ENCODE measurements at regions not wholly inside any gene's neighbourhood (a gene's known extent, or its start where the extent isn't known, plus 50 kb on each side); places are given as distances from the start of the nearest gene placed in this dataset.
A peak's percentile ranks its signal among the peaks of the same experiment; 100 is the strongest.

GRCh38 chr1:81617308-81617967 is 183.3 kb upstream of the ADGRL2 start:
- no peaks in the 10 kb centered on the region for H3K4me1 Mint-ChIP-seq
- peaks cover 2 to 13% (median 5%) of the 10 kb centered on the region in 3 donors for H3K9me3 Mint-ChIP-seq
- no peaks in the 10 kb centered on the region for H3K36me3 Mint-ChIP-seq
- H3K27me3 Mint-ChIP-seq = peaks cover 2% of the 10 kb centered on the region
- no peak overlapping the region for H3K4me3 Mint-ChIP-seq
- no peak overlapping the region for H3K27ac Mint-ChIP-seq

- Mint-ChIP-seq H3K27ac (peak overlapping the region in 1 of 3 donors; percentile 78), H3K27me3 (no peaks in the 10 kb centered on the region), H3K9me3 (peaks cover 4 to 13% (median 9%) of the 10 kb centered on the region in 3 donors), H3K36me3 (no peaks in the 10 kb centered on the region), H3K4me3 (no peak overlapping the region), H3K4me1 (no peaks in the 10 kb centered on the region)
These were observed 186.9 kb upstream of the ADGRL2 start for GRCh38 chr1:81613803-81614202.

GRCh38 chr1:81607924-81608323 is 192.8 kb upstream of the ADGRL2 start:
- no peak overlapping the region for H3K4me3 Mint-ChIP-seq
- H3K9me3 Mint-ChIP-seq = peaks cover 0 to 4% (median 2%) of the 10 kb centered on the region in 3 donors

DNA sequence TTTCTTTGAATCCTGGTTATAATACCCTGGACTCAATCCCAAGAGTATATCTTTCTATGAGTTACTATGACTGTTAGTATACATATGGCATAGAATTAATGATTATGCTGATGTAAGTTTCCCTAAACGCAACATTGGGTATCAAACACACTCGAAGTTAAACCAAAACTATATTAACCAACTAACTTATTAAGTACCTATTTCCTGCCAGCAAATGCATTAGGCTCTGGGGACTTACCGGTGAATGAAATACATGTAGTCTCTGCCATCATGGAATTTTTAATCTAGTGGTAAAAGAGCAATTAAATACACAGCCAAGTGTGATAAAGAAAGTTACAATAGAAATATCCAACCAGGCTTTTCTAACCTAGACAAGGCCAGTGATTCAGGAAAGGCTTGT is 193.6 kb upstream of the ADGRL2 start:
- no peaks in the 10 kb centered on the region for H3K36me3 Mint-ChIP-seq
- no peaks in the 10 kb centered on the region for H3K27me3 Mint-ChIP-seq
- H3K27ac Mint-ChIP-seq = no peak overlapping the region
- H3K4me1 Mint-ChIP-seq = no peaks in the 10 kb centered on the region
- H3K4me3 Mint-ChIP-seq = no peak overlapping the region
- H3K9me3 Mint-ChIP-seq = peaks cover 0 to 4% (median 2%) of the 10 kb centered on the region in 3 donors

More at GRCh38 chr1:81607924-81608323, 192.8 kb upstream of the ADGRL2 start:
- Mint-ChIP-seq H3K36me3 (no peaks in the 10 kb centered on the region), H3K27me3 (no peaks in the 10 kb centered on the region), H3K27ac (no peak overlapping the region), H3K4me1 (no peaks in the 10 kb centered on the region)

DNA sequence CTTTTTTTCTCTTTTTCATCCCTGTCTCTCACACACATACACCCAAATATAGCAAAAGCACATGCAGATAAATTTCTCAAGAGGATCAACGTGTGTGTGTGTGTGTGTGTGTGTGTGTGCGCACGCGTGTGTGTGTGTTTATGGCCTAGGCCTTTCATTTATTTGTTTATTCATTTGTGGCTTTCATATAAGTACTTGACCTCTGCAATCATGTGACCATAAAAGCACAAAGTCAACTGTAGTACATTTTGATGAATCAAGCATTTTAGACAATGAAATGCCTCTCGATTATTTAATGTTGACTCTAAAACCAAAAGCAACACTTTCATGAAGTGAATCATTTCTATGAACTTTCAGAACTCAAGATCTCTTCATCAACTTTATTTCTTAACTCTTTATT is 194.1 kb upstream of the ADGRL2 start:
- H3K4me1 Mint-ChIP-seq = no peaks in the 10 kb centered on the region
- H3K27ac Mint-ChIP-seq = no peak overlapping the region
- H3K4me3 Mint-ChIP-seq = no peak overlapping the region
- H3K9me3 Mint-ChIP-seq = peaks cover 0 to 2% (median under 1%) of the 10 kb centered on the region in 3 donors
- no peaks in the 10 kb centered on the region for H3K36me3 Mint-ChIP-seq
- no peaks in the 10 kb centered on the region for H3K27me3 Mint-ChIP-seq

GRCh38 chr1:81605023-81605422 is 195.7 kb upstream of the ADGRL2 start:
- Mint-ChIP-seq H3K4me3 (no peak overlapping the region), H3K36me3 (no peaks in the 10 kb centered on the region), H3K9me3 (no peaks in the 10 kb centered on the region), H3K27ac (no peak overlapping the region), H3K27me3 (no peaks in the 10 kb centered on the region), H3K4me1 (no peaks in the 10 kb centered on the region)

DNA sequence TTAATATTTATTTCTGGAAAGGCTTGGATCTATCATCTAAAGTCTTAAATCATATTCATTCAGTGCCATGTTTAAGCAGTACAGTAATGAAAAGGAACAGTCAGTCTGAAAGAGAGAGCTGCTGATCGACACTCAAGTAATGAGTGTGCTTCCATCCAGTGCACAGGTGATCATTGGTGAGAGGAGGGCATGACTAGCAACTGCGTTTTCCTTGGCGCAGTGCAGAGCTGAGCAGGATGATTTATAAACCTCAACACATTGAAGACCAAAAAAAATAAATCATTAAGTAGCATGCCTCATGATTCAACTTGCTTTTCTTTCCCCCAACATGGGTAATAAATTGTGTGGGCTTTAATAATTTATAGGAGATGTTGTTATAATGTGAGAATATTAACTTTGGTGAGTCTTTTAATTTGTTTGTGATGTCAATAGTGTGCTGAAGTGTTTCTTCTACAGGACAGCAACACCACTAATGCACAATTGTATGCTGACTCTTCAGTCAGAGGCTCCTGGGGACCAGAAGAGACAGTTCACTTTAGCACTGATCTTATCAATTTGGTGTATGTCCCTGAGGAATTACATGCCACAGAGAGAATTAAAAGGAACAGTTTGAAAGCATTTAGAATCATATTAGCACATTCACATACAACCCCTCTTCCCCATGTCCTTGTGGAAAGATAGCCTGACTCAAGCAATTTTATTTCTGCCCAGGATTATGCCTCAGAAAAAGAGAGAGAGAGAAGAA is 199.7 kb upstream of the ADGRL2 start:
- Mint-ChIP-seq H3K4me1 (no peaks in the 10 kb centered on the region), H3K36me3 (no peaks in the 10 kb centered on the region), H3K27ac (no peak overlapping the region), H3K9me3 (no peaks in the 10 kb centered on the region), H3K4me3 (no peak overlapping the region), H3K27me3 (no peaks in the 10 kb centered on the region)

GRCh38 chr1:81600363-81600762 is 200.4 kb upstream of the ADGRL2 start:
- Mint-ChIP-seq H3K27me3 (no peaks in the 10 kb centered on the region), H3K27ac (no peak overlapping the region), H3K4me3 (no peak overlapping the region), H3K36me3 (no peaks in the 10 kb centered on the region), H3K4me1 (no peaks in the 10 kb centered on the region), H3K9me3 (no peaks in the 10 kb centered on the region)

- Mint-ChIP-seq H3K27me3 (no peaks in the 10 kb centered on the region), H3K9me3 (no peaks in the 10 kb centered on the region), H3K4me3 (no peak overlapping the region), H3K36me3 (no peaks in the 10 kb centered on the region), H3K27ac (no peak overlapping the region), H3K4me1 (no peaks in the 10 kb centered on the region)
These were observed 202.1 kb upstream of the ADGRL2 start for GRCh38 chr1:81598623-81599022.

- Mint-ChIP-seq H3K4me3 (no peak overlapping the region), H3K4me1 (no peaks in the 10 kb centered on the region), H3K9me3 (no peaks in the 10 kb centered on the region), H3K27me3 (no peaks in the 10 kb centered on the region), H3K36me3 (no peaks in the 10 kb centered on the region), H3K27ac (no peak overlapping the region)
These were observed 202.9 kb upstream of the ADGRL2 start for GRCh38 chr1:81597720-81598426.

GRCh38 chr1:81596341-81596740 is 204.4 kb upstream of the ADGRL2 start:
- H3K36me3 Mint-ChIP-seq = no peaks in the 10 kb centered on the region
- H3K27me3 Mint-ChIP-seq = no peaks in the 10 kb centered on the region
- no peak overlapping the region for H3K4me3 Mint-ChIP-seq
- no peak overlapping the region for H3K27ac Mint-ChIP-seq
- H3K9me3 Mint-ChIP-seq = no peaks in the 10 kb centered on the region
- peaks cover 0 to 1% (median 0%) of the 10 kb centered on the region in 3 donors for H3K4me1 Mint-ChIP-seq

DNA sequence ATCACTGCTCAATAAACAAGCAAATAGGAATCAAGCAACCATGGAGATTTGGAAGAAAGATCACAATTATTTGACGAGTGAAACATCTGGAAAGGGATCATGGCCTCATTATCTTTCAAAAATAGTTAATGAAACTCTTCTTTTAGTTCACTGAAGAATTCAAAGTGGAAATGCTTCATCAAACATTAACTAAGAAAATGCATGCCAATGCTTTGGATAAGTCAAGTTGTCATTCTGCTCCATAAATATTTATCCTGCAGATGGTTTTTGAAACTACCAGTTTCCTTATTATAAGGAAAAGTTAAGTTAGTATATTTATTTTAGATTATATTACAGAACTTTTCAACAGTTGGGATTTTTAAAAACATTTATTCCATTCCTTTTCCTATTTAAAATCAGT is 206.5 kb upstream of the ADGRL2 start:
- Mint-ChIP-seq H3K4me3 (no peak overlapping the region), H3K9me3 (peaks cover 0 to 2% (median 0%) of the 10 kb centered on the region in 3 donors), H3K27ac (no peak overlapping the region), H3K27me3 (no peaks in the 10 kb centered on the region), H3K36me3 (no peaks in the 10 kb centered on the region), H3K4me1 (peaks cover 0 to 1% (median 0%) of the 10 kb centered on the region in 3 donors)

DNA sequence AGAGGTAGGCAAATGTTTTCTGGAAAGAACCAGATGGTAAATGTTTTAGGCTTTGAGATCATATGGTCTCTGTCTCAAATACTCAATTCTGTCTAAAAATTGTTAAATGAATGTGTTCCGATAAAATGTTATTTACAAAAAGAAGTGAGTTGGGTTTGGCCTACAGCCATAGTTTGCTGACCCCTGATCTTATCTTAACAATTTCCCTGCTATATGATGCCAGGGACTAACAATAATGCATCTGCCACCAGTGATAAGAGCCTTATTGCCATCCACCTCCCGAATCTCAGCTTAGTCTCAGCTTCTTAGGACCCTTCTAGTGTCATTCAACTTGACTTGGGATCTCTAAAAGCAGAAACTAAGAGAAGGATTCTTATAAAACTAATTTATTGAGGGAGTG is 208.5 kb upstream of the ADGRL2 start:
- peaks cover 0 to 2% (median 0%) of the 10 kb centered on the region in 3 donors for H3K9me3 Mint-ChIP-seq
- H3K4me3 Mint-ChIP-seq = no peak overlapping the region
- H3K27ac Mint-ChIP-seq = no peak overlapping the region
- no peaks in the 10 kb centered on the region for H3K36me3 Mint-ChIP-seq
- peaks cover 0 to 1% (median 0%) of the 10 kb centered on the region in 3 donors for H3K4me1 Mint-ChIP-seq
- no peaks in the 10 kb centered on the region for H3K27me3 Mint-ChIP-seq

DNA sequence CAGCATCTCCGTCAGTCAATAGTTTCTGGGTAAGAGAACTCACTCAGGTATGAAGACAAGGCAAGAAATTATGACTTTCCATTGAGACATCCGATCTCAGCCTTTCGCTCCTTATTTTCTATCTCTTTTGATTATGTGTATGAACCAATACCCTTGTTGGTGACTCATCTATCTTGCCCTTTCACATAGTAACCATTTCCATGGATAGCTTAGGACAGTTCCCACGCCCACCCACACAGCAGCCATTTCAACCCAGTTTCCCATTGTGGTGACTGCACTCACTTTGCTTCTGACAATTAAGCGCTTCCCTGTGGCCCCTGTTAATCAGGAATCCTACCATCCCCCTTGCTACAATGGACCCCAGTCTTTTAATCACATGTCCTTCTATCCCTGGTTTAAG is 210.6 kb upstream of the ADGRL2 start:
- Mint-ChIP-seq H3K27me3 (no peaks in the 10 kb centered on the region), H3K4me1 (peaks cover 0 to 2% (median 1%) of the 10 kb centered on the region in 3 donors), H3K9me3 (peaks cover 0 to 2% (median 0%) of the 10 kb centered on the region in 3 donors), H3K36me3 (no peaks in the 10 kb centered on the region), H3K27ac (no peak overlapping the region), H3K4me3 (no peak overlapping the region)

GRCh38 chr1:81588149-81588548 is 212.6 kb upstream of the ADGRL2 start:
- Mint-ChIP-seq H3K4me3 (no peak overlapping the region), H3K27ac (no peak overlapping the region), H3K27me3 (no peaks in the 10 kb centered on the region), H3K4me1 (peaks cover 0 to 2% (median 1%) of the 10 kb centered on the region in 3 donors), H3K9me3 (peaks cover 0 to 2% (median 0%) of the 10 kb centered on the region in 3 donors), H3K36me3 (no peaks in the 10 kb centered on the region)
